GM12878 (cell line): ENCODE measurements at regions not wholly inside any gene's neighbourhood (a gene's known extent, or its start where the extent isn't known, plus 50 kb on each side); places are given as distances from the start of the nearest gene placed in this dataset.

Source experiments
- ATAC-seq: fragments of 200-7000 bp; cut with Tn5 transposase; 3 replicates; pipeline ENCODE4 v1.9.1; 2020; ENCODE audit warnings: mild to moderate bottlenecking, moderate library complexity
- BruUV-seq: library from RNA; stranded (reverse); fragments of 400-500 nt; replicated peaks from 2 replicates; lab custom pipeline; 2021; lab: Mats Ljungman, UMichigan
- CTCF ChIA-PET: fragments of 300-600 bp; sonication (Branson Sonifier 250); formaldehyde crosslinking; extraction: SDS; loops from one replicate; lab custom pipeline; 2021; ENCODE audit warnings: inconsistent platforms; lab: Yijun Ruan, JAX
- POLR2A ChIA-PET: fragments of 350-600 bp; formaldehyde crosslinking; extraction: SDS; loops from one replicate; lab custom pipeline; 2021; ENCODE audit warnings: inconsistent platforms; lab: Charles Lee
- RAD21 ChIA-PET: fragments of 300-600 bp; sonication (Branson Sonifier 250); formaldehyde crosslinking; loops from one replicate; lab custom pipeline; 2023; ENCODE audit warnings: antibody characterized with exemption; ENCODE audit not compliant: unreplicated experiment; lab: Charles Lee
- SMC1A ChIA-PET: fragments of 300-600 bp; sonication (Branson Sonifier 250); formaldehyde crosslinking; loops from one replicate; lab custom pipeline; 2023; ENCODE audit not compliant: unreplicated experiment, uncharacterized antibody; lab: Charles Lee
- DNase-seq: peaks from one replicate; pipeline ENCODE4 v3.0.0-alpha.2; 2011; ENCODE audit warnings: low read depth, low spot score
- FAIRE-seq: peaks from 3 replicates; lab custom pipeline; 2011; peaks lifted over from hg19 to GRCh38; lab: Jason Lieb, UNC
- H2AFZ ChIP-seq: 2 replicates; pipeline ENCODE4 v1.6.0; 2011; ENCODE audit warnings: low read depth, low read length, control low read depth; ENCODE audit not compliant: control insufficient read depth
- H3K27ac ChIP-seq: 2 replicates; pipeline ENCODE4 v1.5.1; 2011; ENCODE audit warnings: control low read depth; ENCODE audit not compliant: control insufficient read depth, insufficient read depth
- H3K27me3 ChIP-seq, 2 experiments: replicated peaks in 1 of 2; 2 replicates each; pipeline versions ENCODE4 v1.6.0 to v1.6.1; 2011; ENCODE audit warnings: low read length in 1 of 2; ENCODE audit not compliant: control insufficient read depth in 2 of 2, insufficient read depth in 2 of 2
- H3K36me3 ChIP-seq, 2 experiments: 2 replicates each; pipeline ENCODE4 v1.5.1; 2011; ENCODE audit warnings: low read length in 1 of 2; ENCODE audit not compliant: control insufficient read depth in 2 of 2, insufficient read depth in 2 of 2
- H3K4me1 ChIP-seq: 2 replicates; pipeline ENCODE4 v1.6.1; 2011; ENCODE audit warnings: mild to moderate bottlenecking, low read length, moderate library complexity, mixed read lengths; ENCODE audit not compliant: control insufficient read depth, insufficient read depth
- H3K4me2 ChIP-seq: 2 replicates; pipeline ENCODE4 v1.6.0; 2011; ENCODE audit warnings: control low read depth; ENCODE audit not compliant: control insufficient read depth, insufficient read depth
- H3K4me3 ChIP-seq: fragments of 200-600 bp; sonication (generic); 2 replicates; pipeline ENCODE4 v1.5.1; 2016
- H3K79me2 ChIP-seq: 2 replicates; pipeline ENCODE4 v1.6.0; 2011; ENCODE audit warnings: low read length; ENCODE audit not compliant: control insufficient read depth, insufficient read depth
- H3K9ac ChIP-seq: 2 replicates; pipeline ENCODE4 v1.8.0; 2011; ENCODE audit warnings: low read length, control low read depth, mixed read lengths; ENCODE audit not compliant: control insufficient read depth, insufficient read depth
- H3K9me3 ChIP-seq: replicated peaks from 3 replicates; pipeline ENCODE4 v1.5.1; 2011; ENCODE audit warnings: mild to moderate bottlenecking, low read length; ENCODE audit not compliant: control insufficient read depth, insufficient read depth
- H4K20me1 ChIP-seq: 2 replicates; pipeline ENCODE4 v1.6.0; 2011; ENCODE audit not compliant: control insufficient read depth, insufficient read depth
- BHLHE40 ChIP-seq, 2 experiments: fragments of 450-650 bp in 1 of 2; IDR thresholded peaks; 2 replicates each; pipeline ENCODE4 v1.6.1; 2011 to 2017; ENCODE audit warnings: low read depth in 2 of 2, borderline replicate concordance in 1 of 2, improper control_type of control experiment in 1 of 2, low read length in 1 of 2, mild to moderate bottlenecking in 1 of 2
- CBX5 ChIP-seq: sonication (generic); IDR thresholded peaks from 2 replicates; pipeline ENCODE4 v1.6.1; 2016; ENCODE audit warnings: low read depth, moderate library complexity, mild to moderate bottlenecking, inconsistent platforms
- CTCF ChIP-seq, 3 experiments: IDR thresholded peaks in 2 of 3; conservative IDR thresholded peaks in 1 of 3; 2 replicates each; pipeline ENCODE4 v1.5.1; 2011; ENCODE audit warnings: low read depth in 3 of 3, low read length in 3 of 3, mild to moderate bottlenecking in 3 of 3, control low read depth in 2 of 3, moderate library complexity in 2 of 3, inconsistent platforms in 1 of 3, mixed read lengths in 1 of 3; ENCODE audit not compliant: control insufficient read depth in 2 of 3, insufficient read depth in 1 of 3; ENCODE audit errors: extremely low read depth in 1 of 3
- ELK1 ChIP-seq: IDR thresholded peaks from 2 replicates; pipeline ENCODE4 v1.6.1; 2012; ENCODE audit warnings: low read depth, low read length, improper control_type of control experiment
- KDM1A ChIP-seq: fragments of 200-600 bp; sonication (generic); IDR thresholded peaks from 2 replicates; pipeline ENCODE4 v1.6.1; 2016; ENCODE audit warnings: borderline replicate concordance
- RUNX3 ChIP-seq: IDR thresholded peaks from 2 replicates; pipeline ENCODE4 v1.6.1; 2012; ENCODE audit warnings: low read length, inconsistent platforms
- TCF12 ChIP-seq: IDR thresholded peaks from 2 replicates; pipeline ENCODE4 v1.6.1; 2011; ENCODE audit warnings: low read depth, mild to moderate bottlenecking, low read length
- TCF3 ChIP-seq: IDR thresholded peaks from 2 replicates; pipeline ENCODE4 v1.6.1; 2012; ENCODE audit warnings: low read depth, mild to moderate bottlenecking, low read length, borderline replicate concordance; ENCODE audit not compliant: insufficient read depth
- ZBTB40 ChIP-seq: fragments of 450-650 bp; IDR thresholded peaks from 2 replicates; pipeline ENCODE4 v1.6.1; 2016; ENCODE audit warnings: mild to moderate bottlenecking, moderate library complexity, borderline replicate concordance
- WGBS: methylation state at CpG from one replicate; pipeline ENCODE4 v1.1.6; 2016; ENCODE audit warnings: low lambda C conversion rate; ENCODE audit not compliant: insufficient replicate concordance, insufficient coverage; ENCODE audit errors: missing lambda C conversion rate; 5-methylcytosine and 5-hydroxymethylcytosine counted together
- in situ Hi-C: fragments of 300-500 bp; cut with MboI; formaldehyde crosslinking; loops from 9 replicates; pipeline ENCODE4 v1.14.3; 2018; ENCODE audit warnings: mixed read lengths
- intact Hi-C: fragments of 100-400 bp; cut with micrococcal nuclease; formaldehyde crosslinking; loops from one replicate; pipeline ENCODE4 v1.14.2; 2022; ENCODE audit not compliant: unreplicated experiment
- TF ChIP-seq, protein P1 (sequence below): fragments of 450-650 bp; IDR thresholded peaks from 2 replicates; pipeline ENCODE4 v1.6.1; 2016; ENCODE audit warnings: mild to moderate bottlenecking

DNA sequence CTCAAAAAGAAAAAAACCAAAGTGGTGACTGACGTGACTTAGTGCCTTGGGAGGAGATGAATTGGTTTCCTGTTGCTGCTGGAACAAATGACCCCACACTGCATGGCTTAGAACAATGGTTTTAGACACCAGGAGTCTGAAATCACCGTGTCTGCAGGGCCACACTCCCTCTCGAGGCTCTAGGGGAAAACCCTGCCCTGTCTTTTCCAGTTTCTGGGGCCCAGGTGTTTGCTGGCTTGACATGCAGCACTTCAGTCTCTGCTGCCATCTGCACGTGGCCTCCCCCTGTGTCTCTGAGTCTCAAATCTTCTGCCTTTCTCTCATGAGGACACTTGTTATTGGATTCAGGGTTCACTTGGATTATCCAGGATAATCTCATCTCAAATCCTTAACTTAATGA, 323.8 kb upstream of the TNRC6C start:
- intact Hi-C loops (no loop called here), in situ Hi-C loops (no loop called here)
- ChIA-PET RAD21 (no interaction called here), CTCF (no interaction called here), SMC1A (no interaction called here), POLR2A (no interaction called here)
- ATAC-seq: peak; percentile 75
- Histone ChIP-seq H4K20me1 (no peaks in the 10 kb centered on the region), H3K36me3 (no peaks in the 10 kb centered on the region), H3K27me3 (0 out of 4 replicates have a peak, but pooled peaks cover 0 to 3% of the 10 kb centered on the region in 2 experiments), H3K4me3 (no peak overlapping the region), H3K79me2 (no peaks in the 10 kb centered on the region), H3K9me3 (no peaks in the 10 kb centered on the region), H3K4me1 (peaks cover 3% of the 10 kb centered on the region; the same call in 1 of the 2 replicates), H2AFZ (no peak overlapping the region), H3K27ac (no peak overlapping the region), H3K4me2 (no peak overlapping the region), H3K9ac (no peak overlapping the region)
- no peak for FAIRE-seq
- 4% methylated on average over 4 of the region's 4 CpGs for WGBS
- DNase-seq: peak; percentile 8
- TF ChIP-seq TCF12: peak; percentile 79
- TF ChIP-seq KDM1A: no peak
- TF ChIP-seq RUNX3: peak; percentile 34; the same call in 1 of the 2 replicates
- TF ChIP-seq CTCF (IDR thresholded peaks at IDR 0.05 in 2 of 3, conservative IDR thresholded peaks at IDR 0.05 in 1 of 3; ENCODE audit: control insufficient read depth in 2 of 3, extremely low read depth in 1 of 3, insufficient read depth in 1 of 3, low read depth in 3 of 3, low read length in 3 of 3): peak in 1 of 3 experiments; percentile 18; a peak in 2 of 6 replicates
- TF ChIP-seq BHLHE40 (IDR thresholded peaks at IDR 0.05; ENCODE audit: borderline replicate concordance in 1 of 2, low read depth in 2 of 2, low read length in 1 of 2): peak in 1 of 2 experiments; percentile 30; a peak in 1 of 4 replicates
- TF ChIP-seq ELK1: no peak
- TF ChIP-seq, protein P1, sequence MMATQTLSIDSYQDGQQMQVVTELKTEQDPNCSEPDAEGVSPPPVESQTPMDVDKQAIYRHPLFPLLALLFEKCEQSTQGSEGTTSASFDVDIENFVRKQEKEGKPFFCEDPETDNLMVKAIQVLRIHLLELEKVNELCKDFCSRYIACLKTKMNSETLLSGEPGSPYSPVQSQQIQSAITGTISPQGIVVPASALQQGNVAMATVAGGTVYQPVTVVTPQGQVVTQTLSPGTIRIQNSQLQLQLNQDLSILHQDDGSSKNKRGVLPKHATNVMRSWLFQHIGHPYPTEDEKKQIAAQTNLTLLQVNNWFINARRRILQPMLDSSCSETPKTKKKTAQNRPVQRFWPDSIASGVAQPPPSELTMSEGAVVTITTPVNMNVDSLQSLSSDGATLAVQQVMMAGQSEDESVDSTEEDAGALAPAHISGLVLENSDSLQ: peak; percentile 36; the same call in 1 of the 2 replicates
- no peak for TF ChIP-seq ZBTB40
- 0 out of 2 replicates have a peak, but pooled peaks have one; percentile 36 for TF ChIP-seq CBX5
- TF ChIP-seq TCF3: peak; percentile 66; the same call in 1 of the 2 replicates
- BruUV-seq: no TSS peak
